H9 (cell line): ENCODE measurements at regions not wholly inside any gene's neighbourhood (a gene's known extent, or its start where the extent isn't known, plus 50 kb on each side); places are given as distances from the start of the nearest gene placed in this dataset.
"Not testable (repeated sequence)": the region's sequence is repeated elsewhere in the genome, so short reads cannot be mapped to it uniquely, and the experiment has no call there.

Source experiments
- DNase-seq: peaks from one replicate; pipeline ENCODE4 v3.0.0-alpha.2; 2017
- H2AFZ ChIP-seq: one replicate; pipeline ENCODE4 v1.6.1; 2013; ENCODE audit warnings: mild to moderate bottlenecking, low read length, control low read depth, moderate library complexity
- H2AK5ac ChIP-seq: 2 replicates; pipeline ENCODE4 v1.6.1; 2013; ENCODE audit warnings: low read length, control low read depth, mixed read lengths; ENCODE audit not compliant: insufficient read length
- H2BK120ac ChIP-seq: one replicate; pipeline ENCODE4 v1.6.1; 2013; ENCODE audit warnings: low read depth, mild to moderate bottlenecking, low read length, control low read depth, inconsistent platforms; ENCODE audit not compliant: poor library complexity, severe bottlenecking
- H2BK12ac ChIP-seq: 2 replicates; pipeline ENCODE4 v1.6.1; 2013; ENCODE audit warnings: low read length, control low read depth, mixed read lengths, low read depth; ENCODE audit not compliant: insufficient read length
- H2BK15ac ChIP-seq: 2 replicates; pipeline ENCODE4 v1.6.1; 2013; ENCODE audit warnings: low read depth, low read length, control low read depth
- H2BK20ac ChIP-seq: one replicate; pipeline ENCODE4 v1.6.1; 2013; ENCODE audit warnings: low read depth, mild to moderate bottlenecking, low read length, control low read depth, inconsistent platforms; ENCODE audit not compliant: poor library complexity, severe bottlenecking
- H2BK5ac ChIP-seq: 2 replicates; pipeline ENCODE4 v1.6.1; 2013; ENCODE audit warnings: low read length, control low read depth, mixed read lengths; ENCODE audit not compliant: insufficient read length
- H3K14ac ChIP-seq: 2 replicates; pipeline ENCODE4 v1.6.1; 2013; ENCODE audit warnings: low read length, control low read depth; ENCODE audit not compliant: insufficient read depth
- H3K18ac ChIP-seq: 2 replicates; pipeline ENCODE4 v1.6.1; 2013; ENCODE audit warnings: low read depth, mild to moderate bottlenecking, mixed read lengths, low read length, control low read depth; ENCODE audit not compliant: insufficient read length
- H3K23ac ChIP-seq: 2 replicates; pipeline ENCODE4 v1.6.1; 2013; ENCODE audit warnings: low read length, control low read depth, mixed read lengths, low read depth; ENCODE audit not compliant: insufficient read length
- H3K23me2 ChIP-seq: 2 replicates; pipeline ENCODE4 v1.6.1; 2013; ENCODE audit warnings: low read depth, mild to moderate bottlenecking, mixed read lengths, low read length, control low read depth; ENCODE audit not compliant: insufficient read length, poor library complexity, severe bottlenecking
- H3K27ac ChIP-seq: 2 replicates; pipeline ENCODE4 v1.5.1; 2013; ENCODE audit warnings: low read length, control low read depth, mixed read lengths, low read depth; ENCODE audit not compliant: insufficient read length
- H3K27me3 ChIP-seq: 2 replicates; pipeline ENCODE4 v1.6.1; 2013; ENCODE audit warnings: low read length, control low read depth, inconsistent platforms; ENCODE audit not compliant: insufficient read depth
- H3K4ac ChIP-seq: 2 replicates; pipeline ENCODE4 v1.6.1; 2013; ENCODE audit warnings: low read depth, mild to moderate bottlenecking, control low read depth, inconsistent platforms, low read length, moderate library complexity
- H3K4me1 ChIP-seq: 2 replicates; pipeline ENCODE4 v1.6.1; 2013; ENCODE audit warnings: low read length, control low read depth, inconsistent platforms; ENCODE audit not compliant: insufficient read depth
- H3K4me2 ChIP-seq: 2 replicates; pipeline ENCODE4 v1.6.1; 2013; ENCODE audit warnings: low read length, control low read depth, mixed read lengths; ENCODE audit not compliant: insufficient read length, insufficient read depth
- H3K56ac ChIP-seq: 2 replicates; pipeline ENCODE4 v1.6.1; 2013; ENCODE audit warnings: low read depth, mild to moderate bottlenecking, mixed read lengths, low read length, control low read depth; ENCODE audit not compliant: insufficient read length
- H3K79me1 ChIP-seq: 2 replicates; pipeline ENCODE4 v1.6.1; 2013; ENCODE audit warnings: low read depth, mild to moderate bottlenecking, moderate library complexity, low read length, control low read depth, inconsistent platforms; ENCODE audit not compliant: insufficient read depth, poor library complexity, severe bottlenecking
- H3K79me2 ChIP-seq: 2 replicates; pipeline ENCODE4 v1.6.1; 2013; ENCODE audit warnings: low read length, control low read depth, inconsistent platforms; ENCODE audit not compliant: insufficient read depth
- H3K9ac ChIP-seq: 2 replicates; pipeline ENCODE4 v1.6.1; 2013; ENCODE audit warnings: low read length, control low read depth, mixed read lengths; ENCODE audit not compliant: insufficient read length; ENCODE audit errors: extremely low read depth
- H3K9me3 ChIP-seq: one replicate; pipeline ENCODE4 v1.6.1; 2013; ENCODE audit warnings: low read depth, low read length, inconsistent platforms; ENCODE audit not compliant: control insufficient read depth
- H3T11ph ChIP-seq: one replicate; pipeline ENCODE4 v1.6.1; 2013; ENCODE audit warnings: mild to moderate bottlenecking, low read length, control low read depth, inconsistent platforms
- H4K20me1 ChIP-seq: one replicate; pipeline ENCODE4 v1.6.1; 2013; ENCODE audit not compliant: control insufficient read depth, insufficient read length, insufficient read depth
- H4K5ac ChIP-seq: 2 replicates; pipeline ENCODE4 v1.6.1; 2013; ENCODE audit warnings: low read depth, mild to moderate bottlenecking, mixed read lengths, low read length, control low read depth; ENCODE audit not compliant: insufficient read length
- H4K8ac ChIP-seq: replicated peaks from 2 replicates; pipeline ENCODE4 v1.6.1; 2013; ENCODE audit warnings: low read length, control low read depth, mixed read lengths, low read depth; ENCODE audit not compliant: insufficient read length
- H4K91ac ChIP-seq: 2 replicates; pipeline ENCODE4 v1.6.1; 2013; ENCODE audit warnings: low read depth, mild to moderate bottlenecking, moderate library complexity, mixed read lengths, low read length, control low read depth; ENCODE audit not compliant: insufficient read length
- H3K27ac Mint-ChIP-seq, 3 experiments: 2 replicates in 2 of 3; 3 replicates in 1 of 3; pipeline ENCODE4 v1.8.0; 2020 to 2021; ENCODE audit warnings: mixed read lengths in 3 of 3, mild to moderate bottlenecking in 1 of 3, moderate library complexity in 1 of 3
- H3K27me3 Mint-ChIP-seq: 2 replicates; pipeline ENCODE4 v1.8.0; 2021; ENCODE audit warnings: low read depth, mild to moderate bottlenecking, moderate library complexity, mixed read lengths
- H3K36me3 Mint-ChIP-seq, 3 experiments: 2 replicates in 2 of 3; 3 replicates in 1 of 3; pipeline ENCODE4 v1.8.0; 2020 to 2021; ENCODE audit warnings: low read depth in 3 of 3, mixed read lengths in 3 of 3; ENCODE audit not compliant: insufficient read depth in 1 of 3
- H3K4me1 Mint-ChIP-seq, 2 experiments: 2 replicates each; pipeline ENCODE4 v1.8.0; 2020; ENCODE audit warnings: mixed read lengths in 2 of 2
- H3K4me3 Mint-ChIP-seq, 2 experiments: 2 replicates in 1 of 2; 3 replicates in 1 of 2; pipeline ENCODE4 v1.8.0; 2020 to 2021; ENCODE audit warnings: mild to moderate bottlenecking in 2 of 2, mixed read lengths in 2 of 2, moderate library complexity in 1 of 2
- H3K9me3 Mint-ChIP-seq, 2 experiments: 2 replicates in 1 of 2; 3 replicates in 1 of 2; pipeline ENCODE4 v1.8.0; 2020; ENCODE audit warnings: mild to moderate bottlenecking in 2 of 2, mixed read lengths in 2 of 2, moderate library complexity in 1 of 2
- CTCF ChIP-seq: fragments of 200-600 bp; sonication (generic); conservative IDR thresholded peaks from 3 replicates; pipeline ENCODE4 v1.8.0; 2021; ENCODE audit warnings: antibody characterized with exemption, mild to moderate bottlenecking
- WGBS: extraction: QIAGEN DNeasy Blood & Tissue Kit; methylation state at CpG from one replicate; pipeline ENCODE4 v1.1.7; 2013; ENCODE audit warnings: missing lambda C conversion rate, low lambda C conversion rate, mixed read lengths; ENCODE audit not compliant: insufficient read length; ENCODE audit errors: extremely low coverage; 5-methylcytosine and 5-hydroxymethylcytosine counted together

- H3K4me2 ChIP-seq, result no peak overlapping the region
- H3K79me2 ChIP-seq, result no peaks in the 10 kb centered on the region
- H3K23ac ChIP-seq, result no peak overlapping the region
- Mint-ChIP-seq H3K9me3 (peaks cover 3% of the 10 kb centered on the region in 2 experiments; a peak in 3 of 5 replicates), H3K4me3 (no peak overlapping the region), H3K4me1 (no peaks in the 10 kb centered on the region), H3K36me3 (peaks cover 0 to 2% (median 0%) of the 10 kb centered on the region in 3 experiments; a peak in 1 of 7 replicates), H3K27me3 (no peaks in the 10 kb centered on the region), H3K27ac (no peak overlapping the region)
- no peak overlapping the region for H2BK15ac ChIP-seq
- no peaks in the 10 kb centered on the region for H3K79me1 ChIP-seq
- H4K20me1 ChIP-seq, result no peaks in the 10 kb centered on the region
- H3K56ac ChIP-seq, result no peak overlapping the region
- no peak overlapping the region for H3T11ph ChIP-seq
- no peak for DNase-seq
- no peaks in the 10 kb centered on the region for H3K4me1 ChIP-seq
- no peak overlapping the region for H2AFZ ChIP-seq
- H2BK12ac ChIP-seq, result no peak overlapping the region
- no peak overlapping the region for H4K91ac ChIP-seq
- H3K4ac ChIP-seq, result no peak overlapping the region
- TF ChIP-seq CTCF, result no peak
- no peak overlapping the region for H2BK5ac ChIP-seq
- H2AK5ac ChIP-seq, result no peak overlapping the region
- no peak overlapping the region for H2BK120ac ChIP-seq
- H3K27me3 ChIP-seq, result no peaks in the 10 kb centered on the region
- H3K9ac ChIP-seq, result no peak overlapping the region
- no peak overlapping the region for H3K14ac ChIP-seq
- no peak overlapping the region for H3K18ac ChIP-seq
- no peak overlapping the region for H2BK20ac ChIP-seq
- no peaks in the 10 kb centered on the region for H3K23me2 ChIP-seq
- H3K9me3 ChIP-seq, result no peaks in the 10 kb centered on the region
- H4K5ac ChIP-seq, result no peak overlapping the region
- no peak overlapping the region for H3K27ac ChIP-seq
- no peak overlapping the region for H4K8ac ChIP-seq
These were observed 102.4 kb upstream of the THUMPD2 start for GRCh38 chr2:39881494-39881893.

GRCh38 chr2:39879001-39879400, 99.9 kb upstream of the THUMPD2 start:
- not testable (repeated sequence) for H4K91ac ChIP-seq, H3K18ac ChIP-seq, H2BK5ac ChIP-seq, H2AFZ ChIP-seq, H3K4me2 ChIP-seq, H3K79me2 ChIP-seq, H3T11ph ChIP-seq, H3K4me1 ChIP-seq, H3K9me3 Mint-ChIP-seq, H3K27ac Mint-ChIP-seq, H2BK15ac ChIP-seq, H3K36me3 Mint-ChIP-seq, H3K4ac ChIP-seq, H3K27me3 Mint-ChIP-seq, H2BK12ac ChIP-seq, H3K4me3 Mint-ChIP-seq, H4K8ac ChIP-seq, H3K27me3 ChIP-seq, H3K4me1 Mint-ChIP-seq, H2BK20ac ChIP-seq, H3K56ac ChIP-seq, H3K79me1 ChIP-seq, H3K23me2 ChIP-seq, H3K27ac ChIP-seq, H3K23ac ChIP-seq, H3K9ac ChIP-seq, DNase-seq, H4K20me1 ChIP-seq, H2BK120ac ChIP-seq, H3K14ac ChIP-seq, H4K5ac ChIP-seq, H2AK5ac ChIP-seq, H3K9me3 ChIP-seq
- WGBS, result no CpG with 5 or more reads among the region's 2 CpGs
